T-helper 2 cell treated with Interferon-gamma antibody and Interleukin-4, amounts not matched to agents 100 ng/mL and 5 ng/mL, for 36 hours (primary cell): ENCODE measurements at regions not wholly inside any gene's neighbourhood (a gene's known extent, or its start where the extent isn't known, plus 50 kb on each side); places are given as distances from the start of the nearest gene placed in this dataset.

Experiments
- intact Hi-C: fragments of 100-400 bp; cut with micrococcal nuclease; formaldehyde crosslinking; loops from one replicate; pipeline ENCODE4 v1.15.1; 2023

DNA sequence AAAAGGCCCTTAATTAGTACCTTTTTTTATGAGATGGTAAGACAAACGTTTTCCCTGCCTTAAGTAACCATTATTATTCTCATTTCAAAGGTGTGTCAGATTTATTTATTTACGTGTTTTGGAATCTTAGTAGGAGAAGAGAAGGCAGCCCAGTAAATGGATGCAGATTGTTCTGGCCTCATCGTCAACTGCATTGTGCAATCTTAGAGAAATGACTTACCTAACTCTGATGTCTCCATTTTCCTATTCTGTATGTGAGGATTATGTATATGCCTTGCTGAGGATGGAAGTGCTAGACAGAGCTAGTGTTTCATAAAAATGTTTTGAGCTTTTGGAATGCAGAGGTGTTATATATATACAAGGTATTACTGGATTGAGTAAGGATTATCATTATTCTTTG lies 97.0 kb upstream of the JAG1 start:
- intact Hi-C loops: no loop called here

DNA sequence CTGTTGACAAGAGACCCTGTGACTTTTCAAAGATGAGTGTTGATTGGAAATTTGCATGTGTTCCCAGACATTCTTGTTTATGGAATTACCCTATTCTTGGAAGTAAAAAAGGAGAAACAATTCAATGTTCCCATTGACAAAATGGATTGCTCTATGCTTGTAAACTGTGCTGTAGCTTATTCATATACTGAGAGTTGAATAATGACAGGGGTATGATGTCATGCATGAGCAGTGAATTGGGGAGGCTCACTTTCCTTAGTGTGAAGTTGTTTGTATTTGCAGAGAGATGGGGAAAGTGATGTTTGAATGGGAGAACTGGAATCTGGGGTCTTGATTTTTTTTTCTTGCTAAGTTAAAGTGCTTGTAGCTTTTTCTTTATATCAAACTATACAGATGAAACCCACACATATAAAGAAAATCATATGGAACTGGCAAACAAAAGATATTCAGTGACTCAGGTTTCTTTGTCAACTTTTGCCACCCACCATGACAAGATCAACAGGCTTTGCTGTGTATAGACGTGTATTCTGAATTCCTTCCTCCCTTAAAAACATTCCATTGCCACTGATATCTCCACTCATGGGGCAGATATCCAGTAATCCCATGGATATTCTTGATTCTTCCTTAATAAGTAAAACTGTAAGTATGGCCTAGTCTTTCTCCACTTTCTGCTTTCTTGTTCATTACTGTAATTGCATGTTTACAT lies 97.8 kb upstream of the JAG1 start:
- intact Hi-C loops: no loop called here

DNA sequence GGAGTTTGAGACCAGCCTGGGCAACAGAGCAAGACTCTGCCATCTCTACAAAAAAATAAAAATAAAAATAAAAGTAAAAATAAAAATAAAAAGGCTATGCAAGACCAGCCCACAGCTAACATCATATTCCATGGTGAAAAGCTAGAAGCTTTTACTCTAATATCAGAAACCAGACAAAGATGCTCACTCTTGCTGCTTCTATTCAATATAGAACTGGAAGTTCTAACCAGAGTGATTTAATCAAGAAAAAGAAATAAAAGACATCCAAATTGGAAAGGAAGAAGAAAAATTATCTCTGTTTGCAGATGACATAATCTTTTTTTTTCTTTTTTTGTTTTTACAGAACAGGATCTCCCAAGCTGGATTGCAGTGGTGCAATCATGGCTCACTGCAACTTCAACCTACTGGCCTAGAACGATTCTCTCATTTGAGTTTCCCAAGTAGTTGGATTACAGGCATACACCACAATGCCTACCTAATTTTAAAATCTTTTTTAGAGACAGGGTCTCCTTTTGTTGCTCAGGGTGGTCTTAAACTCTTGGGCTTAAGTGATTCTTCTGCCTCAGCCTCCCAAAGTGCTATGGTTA lies 100.7 kb upstream of the JAG1 start:
- intact Hi-C loops: no loop called here

DNA sequence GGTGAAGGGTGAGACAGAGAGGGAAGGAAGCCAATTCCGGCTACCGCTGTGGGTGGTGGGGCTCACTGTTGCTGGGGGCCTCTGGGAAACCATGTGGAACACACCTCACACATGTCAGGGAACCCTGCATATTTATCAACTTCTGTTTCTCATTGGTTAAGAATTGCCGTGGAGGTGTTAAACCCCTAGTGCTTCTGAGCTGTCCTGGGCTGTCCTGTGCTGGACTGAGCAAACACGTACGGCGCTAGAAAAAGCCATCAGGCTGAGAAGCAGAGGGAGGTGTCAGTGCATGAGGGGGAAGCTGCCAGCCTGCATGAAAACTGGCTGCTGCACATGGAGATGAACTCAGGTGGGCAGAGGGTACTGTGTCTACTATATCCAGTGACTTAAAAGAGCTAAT lies 103.9 kb upstream of the JAG1 start:
- intact Hi-C loops: no loop called here

DNA sequence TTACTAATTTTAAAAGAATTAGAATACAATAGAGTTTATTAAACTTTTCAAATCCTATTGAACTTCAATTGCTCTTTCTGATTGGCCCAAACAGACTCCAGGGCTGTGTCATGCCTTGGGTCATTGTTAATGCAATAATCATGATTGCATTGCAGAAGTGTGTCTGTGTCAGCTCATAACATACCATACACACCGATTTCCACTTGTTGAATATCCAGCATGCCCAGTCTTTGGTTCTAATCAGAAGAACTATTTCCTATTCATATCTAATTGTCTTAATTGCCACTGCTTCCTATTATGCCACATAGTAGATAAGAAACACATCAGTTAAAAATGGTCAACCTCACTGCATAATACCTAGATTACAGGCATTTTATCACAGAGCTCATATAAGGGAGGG lies 106.1 kb upstream of the JAG1 start:
- intact Hi-C loops: no loop called here

DNA sequence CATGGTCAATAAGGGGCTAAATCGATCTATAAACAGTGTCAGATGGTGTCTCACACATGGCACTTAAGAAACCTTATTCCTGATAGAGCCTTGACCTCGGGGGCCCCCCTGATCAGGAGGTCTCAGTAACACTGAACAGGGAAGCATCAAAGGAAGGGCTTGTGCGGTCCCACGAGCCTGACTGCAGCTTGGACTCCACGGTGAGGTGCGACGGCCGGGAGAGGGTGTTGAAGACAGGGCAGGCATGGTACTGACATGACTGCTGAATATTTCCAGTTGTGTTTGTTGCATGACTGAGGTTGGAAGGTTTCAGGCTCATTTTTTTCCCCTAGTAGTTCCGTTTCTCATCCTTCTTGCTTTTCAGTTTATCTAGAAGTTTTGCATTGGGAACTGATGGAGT lies 107.1 kb upstream of the JAG1 start:
- intact Hi-C loops: no loop called here

DNA sequence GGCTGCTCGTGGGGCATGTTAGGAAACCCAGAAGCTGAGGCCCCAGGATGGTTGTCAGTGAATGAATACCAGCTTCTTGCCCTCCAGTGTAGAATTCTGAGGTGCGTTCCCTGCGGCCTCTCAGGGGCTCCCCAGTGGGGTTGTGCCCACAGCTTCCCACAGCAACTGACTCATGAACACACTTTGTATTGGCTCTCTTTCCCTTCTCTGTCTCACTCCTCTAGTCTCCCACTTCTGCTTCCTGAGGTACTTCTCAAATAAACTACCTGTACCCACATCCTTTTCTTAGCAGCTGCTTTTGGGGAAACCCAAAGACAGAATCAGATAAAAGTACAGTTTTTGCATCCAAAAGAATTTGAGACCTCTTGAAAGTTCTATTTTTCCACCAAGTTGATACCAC lies 107.7 kb upstream of the JAG1 start:
- intact Hi-C loops: no loop called here

DNA sequence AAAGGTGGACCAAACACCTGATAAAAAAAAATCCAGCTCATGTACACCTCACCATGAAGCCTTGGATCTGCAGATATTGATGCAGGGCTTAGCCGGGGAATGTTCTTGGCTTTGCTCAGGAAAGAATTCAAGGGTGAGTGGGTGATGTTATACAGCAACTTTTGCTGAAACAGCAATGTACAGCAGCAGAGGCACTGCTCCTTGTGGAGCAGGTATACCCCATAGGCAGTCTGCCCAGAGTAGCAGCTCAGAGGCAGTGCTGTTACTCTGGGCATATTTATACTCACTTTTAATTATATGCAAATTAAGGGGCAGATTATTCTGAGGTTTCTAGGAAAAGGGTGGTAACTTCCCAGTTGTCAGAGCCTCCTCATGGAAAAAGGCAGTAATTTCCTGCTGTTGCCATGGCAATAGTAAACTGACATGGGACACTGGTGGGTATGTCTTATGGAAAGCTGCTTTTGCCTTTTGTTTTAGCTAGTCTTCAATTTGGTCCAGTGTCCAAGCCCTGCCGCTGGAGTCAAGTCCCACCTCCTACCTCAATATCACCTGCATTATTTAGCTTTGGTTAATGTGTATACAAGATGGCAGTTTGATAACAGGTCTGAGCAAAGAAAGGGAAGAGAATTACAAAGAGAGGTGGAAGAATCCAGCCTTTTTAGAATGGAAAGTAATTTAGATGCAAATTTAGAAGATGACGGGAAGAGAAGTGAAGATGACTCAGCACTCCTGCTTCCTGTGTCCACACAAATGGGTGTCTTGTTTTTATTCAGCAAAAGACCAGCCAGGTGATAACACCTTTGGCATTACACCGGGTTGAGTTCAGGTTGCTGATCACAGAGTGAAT lies 110.1 kb upstream of the JAG1 start:
- intact Hi-C loops: no loop called here

DNA sequence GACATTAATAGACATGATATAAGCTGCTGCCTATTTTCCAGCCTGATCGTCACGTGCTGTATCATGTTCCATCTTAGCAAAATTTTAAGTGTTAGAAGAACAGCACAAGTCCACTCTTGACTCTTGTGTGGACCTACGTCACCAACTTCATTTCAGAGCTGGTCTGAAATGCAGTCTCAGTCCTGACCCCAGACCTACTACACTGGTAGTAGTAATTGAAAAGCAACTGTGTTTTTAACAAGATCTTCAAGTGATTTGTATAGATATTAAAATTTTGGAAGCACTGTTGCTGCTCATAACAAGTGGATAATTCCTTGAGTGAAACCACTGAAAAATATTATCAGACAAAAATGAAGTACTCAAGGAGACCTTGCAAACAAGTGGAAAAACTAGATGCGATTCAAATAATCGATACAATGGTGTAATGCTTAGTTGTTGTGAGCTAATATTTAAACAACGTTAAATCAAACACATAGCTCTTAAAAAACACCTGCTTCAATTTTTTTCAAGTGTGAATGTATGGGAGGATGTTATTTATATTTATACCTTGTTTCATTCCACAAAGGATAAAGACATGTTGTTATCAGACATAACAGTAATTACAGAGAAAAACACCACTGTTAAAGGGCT lies 110.9 kb upstream of the JAG1 start:
- intact Hi-C loops: no loop called here

DNA sequence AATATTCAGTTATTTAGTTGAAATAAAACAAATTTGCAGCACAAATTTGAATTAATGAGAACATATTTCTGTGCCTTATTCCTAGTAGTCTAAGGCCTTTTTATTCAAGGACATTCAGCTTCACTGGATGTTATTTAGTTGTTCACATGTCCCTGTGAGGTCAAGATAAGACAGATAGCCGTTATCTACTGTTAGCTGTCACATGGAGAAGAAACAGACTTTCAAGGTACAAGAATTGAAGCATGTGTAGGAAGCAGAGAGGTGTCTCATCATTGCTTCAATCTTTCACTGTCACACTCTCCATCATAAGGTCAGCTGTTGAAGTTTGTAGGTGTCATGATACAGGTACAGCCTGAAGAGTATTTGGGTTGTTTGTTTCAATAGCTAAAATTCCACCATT lies 112.9 kb upstream of the JAG1 start:
- intact Hi-C loops: no loop called here

DNA sequence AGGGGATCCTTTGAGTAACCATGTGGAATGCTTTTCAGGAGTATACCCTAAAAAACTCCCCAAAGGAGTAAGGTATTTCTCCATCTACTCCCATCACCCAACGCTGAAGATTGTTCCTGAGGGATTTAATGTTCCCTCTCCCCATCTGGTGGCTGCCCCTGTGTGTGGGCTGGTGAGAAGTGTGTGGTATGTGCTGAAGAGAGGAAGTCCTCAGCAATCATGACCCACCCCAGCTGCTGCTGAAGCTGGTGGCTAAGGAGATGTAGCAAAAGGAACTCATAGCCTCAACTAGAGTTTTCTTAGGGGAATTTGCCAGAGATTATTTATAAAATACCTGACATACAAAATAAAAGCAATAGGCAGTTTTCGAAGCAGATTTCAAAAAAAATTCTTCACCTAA lies 114.3 kb upstream of the JAG1 start:
- intact Hi-C loops: no loop called here

DNA sequence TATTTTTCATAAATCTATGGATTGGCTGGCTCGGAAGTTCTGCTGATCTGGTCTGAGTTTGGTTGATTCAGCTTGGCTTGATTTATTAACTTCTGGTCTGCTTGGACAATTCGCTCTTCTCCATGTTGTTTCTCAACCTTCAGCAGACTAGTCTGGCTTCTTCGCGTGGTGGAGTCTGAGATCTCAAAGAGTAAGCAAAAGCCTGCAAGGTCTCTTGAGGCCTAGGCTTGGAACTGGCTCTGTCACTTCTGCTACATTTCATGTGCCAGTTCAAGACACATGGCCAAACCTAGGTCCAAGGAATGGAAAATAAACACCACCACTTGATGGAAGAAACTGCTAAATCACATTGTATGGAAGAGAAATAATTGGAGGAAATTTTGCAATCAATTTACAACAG lies 115.1 kb upstream of the JAG1 start:
- intact Hi-C loops: no loop called here

DNA sequence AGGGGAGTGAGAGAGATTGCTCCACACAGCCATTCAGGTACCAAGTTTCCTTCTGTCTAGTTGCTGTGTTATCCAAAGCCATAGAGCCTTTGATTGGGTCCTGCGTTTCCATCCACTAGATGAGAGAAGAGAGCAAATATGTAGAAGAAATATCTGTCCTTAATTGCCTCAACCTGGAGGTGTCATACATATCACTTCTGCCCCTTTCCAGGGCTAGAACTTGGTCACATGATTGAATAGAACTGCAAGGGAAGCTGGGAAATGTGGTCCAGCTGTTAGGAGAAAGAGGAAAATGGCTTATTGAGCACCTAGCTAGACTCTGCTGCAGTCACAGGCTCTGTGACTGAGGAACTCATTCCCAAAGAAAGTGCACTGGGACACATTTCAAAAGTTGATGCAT lies 115.6 kb upstream of the JAG1 start:
- intact Hi-C loops: no loop called here

DNA sequence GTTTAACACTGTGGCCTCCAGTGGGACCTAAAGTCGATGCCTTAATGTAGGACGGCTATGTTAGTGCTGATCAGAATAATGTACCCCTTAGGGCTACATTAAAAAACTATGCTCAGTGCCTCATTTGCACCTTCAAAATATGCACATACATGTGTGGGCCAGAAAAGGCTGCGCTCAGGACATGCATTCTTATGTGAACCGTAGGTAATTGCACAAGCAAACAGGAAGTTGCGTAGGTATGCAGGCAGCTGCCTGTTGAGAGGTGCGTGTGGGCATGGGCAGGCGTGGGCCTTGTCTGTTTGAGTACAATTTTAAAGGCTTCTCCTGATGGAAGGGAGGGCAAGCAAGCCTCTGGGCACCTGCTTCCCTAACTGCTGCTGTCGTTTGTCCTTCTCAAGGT lies 116.2 kb upstream of the JAG1 start:
- intact Hi-C loops: no loop called here

DNA sequence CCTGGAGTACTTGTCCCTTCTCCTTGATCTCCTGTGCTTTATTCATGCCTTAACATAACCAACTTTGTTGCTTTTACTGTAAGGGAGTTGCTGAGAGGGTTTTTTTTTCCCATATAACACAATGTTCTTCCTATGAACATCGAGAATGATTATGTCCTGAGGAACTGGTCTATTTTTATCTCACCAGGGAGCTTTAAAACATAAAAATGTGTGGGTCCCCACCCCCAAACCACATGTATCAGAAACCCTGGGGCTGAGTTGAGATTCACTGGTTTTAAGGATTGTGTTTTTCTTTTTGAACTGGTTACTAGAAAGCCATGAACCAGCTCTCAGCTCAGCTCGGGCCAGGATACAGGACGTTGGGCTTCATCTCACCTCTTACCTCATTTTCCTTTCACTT lies 118.5 kb upstream of the JAG1 start:
- intact Hi-C loops: no loop called here

DNA sequence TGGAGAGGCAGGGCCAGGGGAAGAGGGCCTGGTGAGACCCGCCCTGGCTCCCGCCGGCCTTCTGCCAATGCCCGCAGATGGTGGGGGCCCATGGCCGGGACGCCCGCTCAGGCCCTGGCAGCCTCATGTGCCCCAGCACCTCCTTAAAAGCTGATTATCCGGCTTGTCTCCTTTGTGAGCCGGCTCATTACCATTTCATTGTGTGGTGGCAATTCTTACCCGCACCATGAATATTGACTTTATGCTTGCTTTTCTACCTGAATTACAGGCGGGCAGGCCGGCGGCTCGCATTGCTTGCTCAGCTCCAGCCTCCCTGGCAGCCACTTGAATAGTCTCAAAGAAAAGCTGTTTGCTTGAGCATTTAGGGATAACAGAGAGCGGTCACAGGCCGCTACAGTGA lies 120.0 kb upstream of the JAG1 start:
- intact Hi-C loops: no loop called here

DNA sequence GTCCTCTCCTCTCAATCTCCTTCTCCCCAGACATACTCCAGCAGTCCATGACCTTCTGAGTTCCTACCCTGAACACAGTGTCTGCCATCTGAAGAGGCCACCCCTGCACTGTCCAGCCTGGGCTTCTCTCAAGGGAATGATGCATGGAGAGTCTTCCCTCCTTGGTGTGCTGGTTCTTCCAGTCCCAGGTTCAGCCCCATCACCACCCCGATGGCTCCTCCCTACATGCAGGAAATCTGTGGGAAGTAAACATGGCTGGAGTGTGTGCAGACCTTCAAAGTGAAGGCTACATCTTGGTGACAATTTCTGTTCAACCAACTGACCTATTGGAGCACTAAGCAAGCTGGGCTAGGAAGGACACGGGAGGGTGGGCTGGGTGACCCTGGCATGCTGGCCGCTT lies 121.0 kb upstream of the JAG1 start:
- intact Hi-C loops: no loop called here

DNA sequence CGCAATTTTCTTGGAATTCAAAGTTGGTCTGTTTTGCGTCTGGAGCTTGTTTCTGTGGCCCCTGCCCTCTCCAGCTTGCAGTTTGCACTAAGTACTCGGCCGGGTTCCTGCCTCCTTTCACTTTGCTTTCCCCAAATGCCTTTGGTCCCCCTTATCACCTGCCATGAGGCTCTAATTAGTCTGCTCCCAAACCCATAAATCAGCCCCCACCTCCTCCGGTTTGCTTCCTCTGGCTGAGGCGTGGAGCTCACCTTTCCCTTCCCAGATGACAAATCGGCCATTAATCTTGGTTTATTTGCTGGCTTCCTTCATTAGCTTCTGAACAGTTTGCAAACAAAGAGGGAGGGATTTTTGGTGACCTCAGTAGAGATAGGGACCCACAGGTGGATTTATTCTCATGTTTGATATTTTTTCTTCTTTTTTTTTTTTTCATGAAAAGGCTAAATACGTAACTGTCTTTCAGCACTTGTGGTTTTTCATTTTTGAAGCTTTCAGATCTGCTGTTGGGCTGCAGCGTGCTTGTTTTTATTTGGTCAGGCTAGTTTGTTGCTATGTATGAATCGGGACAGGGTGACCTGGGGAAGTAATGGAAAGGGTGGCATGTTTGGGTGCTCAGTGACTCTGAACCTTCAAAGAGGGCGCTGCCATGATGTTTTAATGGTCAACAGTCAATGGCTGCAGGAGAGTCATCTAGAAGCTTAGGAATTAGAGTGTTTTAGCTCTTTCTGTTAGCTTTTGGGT lies 121.7 kb upstream of the JAG1 start:
- intact Hi-C loops: no loop called here

DNA sequence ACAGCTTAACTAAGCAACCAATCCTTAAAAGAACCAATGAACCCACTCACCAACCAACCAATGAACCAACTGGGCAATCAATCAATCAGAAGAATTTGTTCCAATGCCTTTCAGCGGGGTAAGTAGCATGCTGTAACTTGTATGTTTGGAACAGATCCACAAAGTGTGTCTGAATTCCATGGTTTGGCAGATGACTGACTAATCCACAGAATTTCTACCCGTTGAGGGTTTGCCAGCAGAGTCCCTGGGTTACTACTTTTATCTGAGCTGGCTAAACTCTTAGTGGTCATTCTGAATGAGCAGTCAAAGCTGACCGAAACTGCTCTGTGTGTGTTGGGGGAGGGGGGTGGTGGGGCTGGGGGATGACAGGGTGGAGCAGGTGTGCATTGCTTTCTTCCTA lies 125.0 kb upstream of the JAG1 start:
- intact Hi-C loops: no loop called here

DNA sequence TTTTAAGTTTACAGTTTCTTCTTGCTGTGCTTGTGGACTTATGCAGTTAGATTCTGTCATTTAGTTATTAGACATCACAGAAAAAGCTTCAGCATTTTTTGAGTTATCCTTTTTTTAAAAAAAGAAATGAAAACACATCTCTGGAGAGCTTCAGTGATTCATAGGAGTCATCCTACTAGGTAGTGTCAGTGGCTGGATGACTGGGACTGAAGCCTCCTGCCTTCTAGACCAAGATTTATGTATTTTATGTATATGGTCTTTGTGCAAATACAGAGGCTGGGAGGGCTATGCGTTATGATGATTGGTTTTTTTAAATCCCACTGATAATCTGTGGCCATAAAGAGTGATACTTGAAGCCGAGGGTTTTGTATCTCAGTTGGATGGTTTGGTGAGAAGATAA lies 125.9 kb upstream of the JAG1 start:
- intact Hi-C loops: no loop called here

DNA sequence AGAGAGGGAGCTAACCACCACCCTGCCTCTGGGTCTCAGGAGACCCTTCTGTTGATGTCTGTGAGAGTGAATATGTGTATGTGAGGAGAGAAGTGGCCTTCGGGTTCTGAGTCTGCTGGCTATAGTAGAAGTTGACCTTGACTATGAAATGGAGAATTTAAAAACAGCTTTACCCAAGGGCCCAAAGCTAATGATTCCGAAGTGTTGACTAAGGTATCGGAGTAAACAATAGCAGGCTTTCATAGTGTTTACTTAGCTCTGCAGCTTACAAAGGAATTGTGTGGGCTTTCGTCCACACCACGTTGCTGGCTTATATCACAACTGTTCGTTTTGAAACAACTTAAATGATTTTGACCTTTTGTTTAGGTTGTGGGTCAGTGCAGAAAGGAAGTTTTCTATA lies 126.5 kb upstream of the JAG1 start:
- intact Hi-C loops: no loop called here

DNA sequence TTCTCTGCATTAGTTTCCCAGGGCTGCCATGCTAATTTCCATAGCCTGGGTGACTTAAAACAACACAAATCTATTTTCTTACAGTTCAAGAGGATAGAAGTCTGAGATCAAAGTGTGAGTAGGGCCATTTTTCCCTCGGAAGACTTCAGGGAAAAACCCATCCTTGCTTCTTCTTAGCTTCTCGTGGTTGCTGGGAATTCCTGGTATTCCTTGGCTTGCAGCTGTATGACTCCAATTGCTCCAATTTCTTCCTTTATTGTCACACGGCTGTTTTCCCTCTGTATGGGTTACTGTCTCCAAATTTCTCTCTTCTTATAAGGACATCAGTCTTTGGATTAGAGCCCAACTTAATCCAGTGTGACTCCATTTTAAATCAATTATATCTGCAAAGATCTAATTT lies 128.4 kb upstream of the JAG1 start:
- intact Hi-C loops: no loop called here
